Fibroblast of skin of back (primary cell): ENCODE measurements at regions not wholly inside any gene's neighbourhood (a gene's known extent, or its start where the extent isn't known, plus 50 kb on each side); places are given as distances from the start of the nearest gene placed in this dataset.

Experiments
- DNase-seq: peaks from one replicate; pipeline ENCODE4 v3.0.0-alpha.2; 2013

DNA sequence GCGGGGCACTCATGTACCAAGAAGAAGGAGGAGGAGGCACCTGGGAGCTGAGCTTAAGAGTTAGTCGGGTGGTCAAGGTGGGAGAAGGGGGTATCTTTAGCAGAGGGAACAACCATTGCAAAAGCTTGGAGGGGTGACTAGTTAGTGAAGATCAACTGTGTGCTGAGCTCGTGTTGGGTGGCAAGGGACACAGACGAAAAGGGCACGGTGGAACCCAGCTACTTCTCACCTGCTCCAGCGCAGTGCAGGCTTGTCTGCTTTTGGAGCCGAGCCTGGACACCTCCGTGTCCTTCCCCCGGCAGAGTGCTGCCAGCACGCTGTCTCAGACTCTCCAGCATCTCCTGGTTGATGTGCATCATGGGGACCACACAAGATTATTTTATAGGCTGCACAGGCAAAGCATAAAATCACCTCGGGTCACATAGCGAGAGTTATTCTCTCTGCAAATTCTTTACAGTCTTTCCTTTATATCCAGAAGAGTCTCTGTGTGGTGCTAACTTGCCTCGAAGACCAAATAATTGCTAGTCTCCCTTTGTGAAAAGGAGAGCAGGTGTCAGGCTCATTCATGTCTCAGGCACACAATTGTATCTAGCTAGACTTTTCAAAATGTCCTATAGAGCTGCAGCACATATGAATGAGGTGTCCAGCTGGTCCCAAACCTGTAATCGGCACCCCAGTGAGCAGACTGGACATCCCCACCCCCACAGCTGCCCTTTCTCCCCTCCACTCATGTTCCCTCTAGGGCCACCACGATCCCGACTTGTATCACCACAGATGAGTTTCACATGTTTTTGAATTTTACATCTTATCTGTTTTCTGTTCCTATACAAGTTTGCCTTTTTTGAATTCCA lies 123.4 kb downstream of the CEBPB start:
- DNase-seq = no peak

DNA sequence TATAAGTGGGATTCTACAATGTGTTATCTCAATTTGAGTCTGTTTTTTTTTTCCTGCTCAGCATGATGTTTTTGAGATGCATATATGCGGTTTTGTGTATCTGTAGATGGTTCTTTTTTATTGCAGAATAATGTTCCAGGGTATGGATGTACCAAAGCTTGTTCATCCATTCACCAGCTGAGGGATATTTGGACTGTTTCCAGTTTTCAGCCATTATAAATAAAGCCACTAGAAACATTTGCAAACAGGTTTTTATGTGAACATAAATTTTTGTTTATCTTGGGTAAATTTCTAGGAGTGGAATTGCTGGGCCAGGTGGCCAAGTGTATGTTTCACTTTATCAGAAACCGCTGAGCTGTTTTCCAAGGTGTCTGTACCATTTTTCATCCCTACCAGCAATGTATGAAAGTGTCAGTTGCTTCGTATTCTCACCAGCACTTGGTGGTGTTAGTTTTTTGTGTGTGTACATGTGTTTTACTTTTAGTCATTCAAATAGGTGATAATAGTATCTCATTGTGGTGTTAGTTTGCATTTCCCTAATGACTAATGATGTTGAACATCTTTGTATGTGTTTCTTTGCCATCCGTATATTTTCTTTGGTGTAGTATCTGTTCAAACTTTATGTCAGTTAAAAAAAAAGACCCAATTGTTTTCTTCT lies 124.2 kb downstream of the CEBPB start:
- no peak for DNase-seq

- no peak for DNase-seq
Measured at GRCh38 chr20:50315586-50316551, 125.2 kb downstream of the CEBPB start.

DNA sequence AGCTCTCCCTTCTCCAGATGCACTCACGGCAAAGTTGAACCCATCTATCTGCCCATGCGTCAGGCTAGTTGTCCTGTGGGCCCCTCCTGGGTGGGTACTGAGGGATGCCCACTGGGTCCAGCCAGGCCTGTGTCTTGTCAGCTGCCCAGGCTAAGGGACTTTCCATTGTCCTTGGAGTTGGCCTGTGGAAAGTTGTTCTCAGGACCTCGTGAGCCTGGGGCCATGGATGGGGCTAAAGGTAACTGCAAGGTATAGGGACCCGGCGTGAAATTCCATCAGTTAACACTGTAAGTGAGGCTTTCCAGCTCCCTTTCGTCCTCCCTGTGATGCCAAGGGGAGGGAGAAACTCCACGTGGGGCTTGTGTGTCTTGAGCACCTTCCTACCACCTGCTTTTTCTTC lies 126.5 kb downstream of the CEBPB start:
- DNase-seq = no peak

DNA sequence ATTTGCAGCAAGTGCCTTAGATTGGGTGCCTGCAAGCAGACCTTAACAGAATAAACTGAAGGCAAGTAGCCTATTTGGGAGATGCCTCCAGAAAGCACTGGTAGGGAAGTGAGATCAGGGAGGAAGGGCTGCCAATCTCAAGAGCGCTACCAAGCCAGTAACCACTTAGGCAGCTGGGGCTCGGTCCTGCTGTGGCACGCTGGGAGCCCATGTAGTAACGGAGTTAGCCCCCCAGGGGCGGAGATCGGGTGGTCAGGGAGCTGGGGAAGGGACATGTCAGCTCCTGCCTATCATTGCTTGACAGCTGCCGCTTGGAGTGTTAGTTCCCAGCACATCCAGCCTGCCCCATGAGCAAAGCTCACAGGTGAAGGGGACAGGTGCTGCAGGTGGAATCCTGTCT lies 127.0 kb downstream of the CEBPB start:
- no peak for DNase-seq

- no peak for DNase-seq
Measured at GRCh38 chr20:50318710-50319109, 128.1 kb downstream of the CEBPB start.

DNA sequence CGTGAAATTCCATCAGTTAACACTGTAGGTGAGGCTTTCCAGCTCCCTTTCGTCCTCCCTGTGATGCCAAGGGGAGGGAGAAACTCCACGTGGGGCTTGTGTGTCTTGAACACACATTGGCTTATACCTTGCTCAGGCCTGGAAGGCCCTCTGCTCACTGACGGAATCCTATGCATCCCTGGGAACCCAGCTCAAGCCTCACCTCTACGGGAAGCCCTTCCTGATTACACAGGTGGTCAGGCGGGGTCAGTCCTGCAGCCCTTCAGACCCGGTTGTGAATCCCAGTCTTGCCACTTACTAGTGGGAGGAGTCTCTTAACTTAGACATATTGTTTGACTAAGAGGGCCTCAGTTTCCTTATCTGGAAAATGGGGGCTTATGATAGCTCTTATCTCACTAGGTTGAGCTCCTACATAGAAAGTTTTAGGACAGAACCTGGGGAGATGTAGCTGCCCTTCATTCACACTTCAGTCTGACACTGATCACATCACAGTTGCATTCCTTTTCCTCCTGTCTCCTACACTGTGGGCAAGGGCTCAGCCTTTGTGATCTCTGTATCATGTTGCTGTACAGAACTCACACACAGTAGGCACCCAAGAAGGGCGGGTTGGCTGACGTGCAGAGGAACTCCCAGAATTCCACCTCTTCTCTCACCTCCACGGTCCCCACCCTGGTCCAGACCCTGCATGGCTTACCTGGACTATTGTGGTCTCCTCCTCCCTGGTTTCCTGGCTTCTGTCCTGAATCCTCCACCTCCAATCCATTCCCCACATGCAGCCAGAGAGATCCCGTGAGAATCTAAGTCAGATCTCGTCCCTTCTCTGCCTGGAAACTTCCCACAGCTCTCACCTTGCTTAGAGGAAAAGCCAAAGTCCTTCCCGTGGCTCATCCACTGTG lies 129.6 kb downstream of the CEBPB start:
- DNase-seq = no peak

GRCh38 chr20:50320901-50321796 lies 130.5 kb downstream of the CEBPB start:
- DNase-seq = peak; percentile 92

DNA sequence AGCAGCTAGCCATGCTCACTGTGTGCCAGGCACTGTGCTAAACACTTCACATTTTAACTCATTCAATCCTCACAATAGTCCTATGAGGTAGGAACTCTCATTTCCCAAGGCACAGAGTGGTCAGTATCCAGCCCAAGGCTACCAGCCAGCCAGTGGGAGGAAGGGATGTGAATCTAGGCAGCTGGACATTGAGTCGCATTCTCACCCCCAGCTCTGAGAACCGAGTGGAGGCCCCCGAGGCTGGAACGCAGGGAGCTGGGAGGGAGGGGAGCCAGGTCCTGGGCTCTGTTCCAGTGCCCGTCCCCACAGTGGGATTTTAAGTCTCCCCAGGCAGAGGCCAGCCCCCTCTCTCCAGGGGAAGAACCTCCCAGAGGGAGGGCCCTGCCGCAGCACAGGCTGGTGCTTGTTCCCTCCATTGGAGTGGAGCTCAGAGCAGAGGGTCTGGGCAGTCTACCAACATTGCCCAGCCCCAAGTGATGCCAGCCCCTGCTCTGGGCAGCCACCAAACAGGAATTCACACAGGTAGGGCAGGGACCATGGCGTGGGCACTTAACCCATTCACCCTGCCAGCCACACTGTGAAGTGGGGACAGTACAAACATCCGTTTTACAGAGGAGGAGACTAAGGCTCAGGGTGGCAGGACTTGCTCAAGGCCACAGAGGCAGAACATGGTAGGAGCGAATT lies 131.3 kb downstream of the CEBPB start:
- peak; percentile 61 for DNase-seq

DNA sequence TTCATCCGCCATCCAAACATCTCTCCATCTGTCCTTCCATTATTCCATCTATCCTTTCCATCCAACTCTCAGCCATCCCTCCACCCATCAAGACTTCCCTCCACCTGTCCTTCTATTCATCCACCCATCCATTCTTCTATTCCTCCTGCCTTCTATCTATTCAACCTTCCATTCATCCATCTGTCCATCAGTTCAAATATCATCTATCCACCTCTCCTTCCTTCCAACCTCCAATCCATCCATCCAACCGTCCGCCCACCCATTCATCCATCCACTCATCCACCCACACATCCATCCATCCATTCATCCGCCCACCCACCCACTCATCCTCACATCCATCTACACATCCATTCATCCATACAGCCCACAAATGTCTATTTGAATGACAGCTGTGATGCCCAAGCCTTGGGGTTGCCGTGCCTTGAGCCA lies 132.1 kb downstream of the CEBPB start:
- DNase-seq = no peak

GRCh38 chr20:50323209-50323608 lies 132.6 kb downstream of the CEBPB start:
- DNase-seq = peak; percentile 58

DNA sequence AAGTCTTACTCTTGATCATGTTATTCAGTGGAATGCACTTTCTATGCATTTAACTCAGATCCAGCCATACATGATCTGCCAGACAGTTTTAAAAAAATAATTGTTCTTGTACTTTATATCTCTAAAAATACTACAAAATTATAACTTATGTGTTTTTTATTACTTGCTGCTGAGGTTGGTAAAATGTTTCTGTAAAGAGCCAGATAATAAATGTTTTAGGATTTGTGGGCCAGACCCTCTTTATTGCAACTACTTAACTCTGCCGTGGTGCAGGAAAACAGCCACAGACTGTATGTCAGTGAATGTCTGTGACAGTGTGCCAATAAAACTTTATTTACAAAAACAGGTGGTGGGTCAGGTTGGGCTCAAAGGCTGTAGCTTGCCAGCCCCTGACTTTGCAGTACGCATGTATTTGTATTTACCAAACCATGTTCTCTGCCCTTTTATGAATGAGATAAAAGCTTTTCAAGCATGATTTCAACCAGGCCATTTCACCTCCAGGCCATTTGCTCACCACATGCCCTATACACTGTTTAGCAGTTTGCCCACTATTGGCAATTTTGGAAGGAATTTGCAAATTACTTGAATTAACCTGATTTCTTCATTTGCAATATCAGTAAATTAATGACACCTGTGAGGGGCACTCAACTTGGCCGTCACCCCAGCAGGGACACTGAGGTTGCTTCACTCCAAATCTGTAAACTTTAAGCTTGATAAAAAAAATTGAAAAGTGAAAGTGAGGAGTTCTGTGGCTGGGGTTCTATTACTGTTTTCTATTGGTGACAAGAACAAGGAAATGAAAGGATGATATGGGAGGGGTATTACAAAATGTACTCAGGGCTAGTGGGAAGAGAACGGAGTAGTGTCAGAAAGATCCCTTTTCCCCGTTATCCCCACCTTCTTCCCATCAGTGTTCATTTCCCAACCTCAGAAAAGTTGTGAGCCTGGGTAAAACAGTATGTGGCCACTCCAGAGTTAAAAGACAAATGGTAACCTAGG lies 133.4 kb downstream of the CEBPB start:
- no peak for DNase-seq

DNA sequence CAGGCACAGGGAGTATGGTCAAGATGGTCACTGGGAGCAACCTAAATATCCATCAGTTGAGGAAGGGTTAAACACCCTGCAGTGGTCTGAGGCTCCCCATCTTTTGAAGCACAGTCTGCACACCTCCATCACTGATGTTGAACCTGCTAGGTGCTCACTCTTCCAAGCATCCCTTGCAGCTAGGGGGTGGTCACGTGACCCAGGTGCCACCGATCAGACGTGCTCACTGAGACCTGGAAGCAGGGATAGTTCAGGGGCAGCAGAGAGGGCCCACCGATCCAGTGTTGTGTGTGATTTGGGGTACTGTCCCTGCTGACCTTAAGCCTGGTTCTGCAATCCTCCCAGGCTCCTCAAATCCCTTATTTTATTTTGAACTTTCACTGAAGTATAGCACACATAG lies 134.6 kb downstream of the CEBPB start:
- no peak for DNase-seq

DNA sequence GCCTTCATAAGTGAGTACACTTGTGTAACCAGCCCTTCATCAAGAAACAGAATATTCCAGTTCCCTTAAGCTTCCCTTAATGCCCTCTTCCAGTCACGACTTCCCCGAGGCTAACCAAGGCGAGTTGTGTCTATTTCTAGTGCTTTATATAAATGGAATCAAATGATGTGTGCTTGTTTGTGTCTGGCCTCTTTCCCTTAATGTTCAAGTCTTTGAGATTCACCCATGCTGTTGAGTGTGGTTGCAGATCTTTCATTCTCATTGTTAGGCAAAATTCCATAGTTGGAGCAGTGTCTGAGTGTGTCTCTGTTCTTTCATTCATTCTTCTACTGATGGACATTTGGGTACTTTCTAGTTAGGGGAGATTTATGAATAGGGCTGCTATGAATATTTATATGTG lies 135.0 kb downstream of the CEBPB start:
- no peak for DNase-seq

- DNase-seq = no peak
Measured at GRCh38 chr20:50327666-50328065, 137.0 kb downstream of the CEBPB start.

DNA sequence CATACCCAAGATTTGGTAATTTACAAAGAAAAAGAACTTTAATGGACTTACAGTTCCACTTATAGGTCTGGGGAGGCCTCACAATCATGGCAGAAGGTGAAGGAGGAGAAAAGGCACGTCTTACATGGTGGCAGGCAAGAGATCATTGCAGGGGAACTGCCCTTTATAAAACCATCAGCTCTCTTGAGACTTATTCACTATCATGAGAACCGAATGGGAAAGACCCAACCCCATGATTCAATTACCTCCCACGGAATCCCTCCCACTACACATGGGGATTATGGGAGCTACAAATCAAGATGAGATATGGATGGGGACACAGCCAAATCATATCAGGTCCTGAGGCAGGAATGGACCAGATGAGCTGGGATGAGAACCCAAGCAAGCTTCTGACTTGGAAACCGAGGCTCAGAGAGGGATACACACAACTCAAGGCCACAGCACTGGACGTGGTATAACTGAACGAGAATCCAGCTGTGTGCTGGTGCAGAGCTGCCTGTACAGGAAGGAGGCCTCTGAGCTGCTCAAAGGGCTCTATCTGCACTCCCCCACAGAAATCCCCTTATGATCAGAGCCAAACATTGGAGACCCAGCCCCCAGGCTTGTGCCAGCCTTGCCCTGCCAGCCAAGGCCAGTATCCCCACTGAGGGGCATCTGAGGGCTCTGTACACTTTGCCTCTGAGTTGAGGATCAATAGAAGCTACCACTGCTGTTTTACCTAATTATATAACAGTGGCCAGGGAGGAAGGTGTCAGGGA lies 137.8 kb downstream of the CEBPB start:
- DNase-seq = no peak

DNA sequence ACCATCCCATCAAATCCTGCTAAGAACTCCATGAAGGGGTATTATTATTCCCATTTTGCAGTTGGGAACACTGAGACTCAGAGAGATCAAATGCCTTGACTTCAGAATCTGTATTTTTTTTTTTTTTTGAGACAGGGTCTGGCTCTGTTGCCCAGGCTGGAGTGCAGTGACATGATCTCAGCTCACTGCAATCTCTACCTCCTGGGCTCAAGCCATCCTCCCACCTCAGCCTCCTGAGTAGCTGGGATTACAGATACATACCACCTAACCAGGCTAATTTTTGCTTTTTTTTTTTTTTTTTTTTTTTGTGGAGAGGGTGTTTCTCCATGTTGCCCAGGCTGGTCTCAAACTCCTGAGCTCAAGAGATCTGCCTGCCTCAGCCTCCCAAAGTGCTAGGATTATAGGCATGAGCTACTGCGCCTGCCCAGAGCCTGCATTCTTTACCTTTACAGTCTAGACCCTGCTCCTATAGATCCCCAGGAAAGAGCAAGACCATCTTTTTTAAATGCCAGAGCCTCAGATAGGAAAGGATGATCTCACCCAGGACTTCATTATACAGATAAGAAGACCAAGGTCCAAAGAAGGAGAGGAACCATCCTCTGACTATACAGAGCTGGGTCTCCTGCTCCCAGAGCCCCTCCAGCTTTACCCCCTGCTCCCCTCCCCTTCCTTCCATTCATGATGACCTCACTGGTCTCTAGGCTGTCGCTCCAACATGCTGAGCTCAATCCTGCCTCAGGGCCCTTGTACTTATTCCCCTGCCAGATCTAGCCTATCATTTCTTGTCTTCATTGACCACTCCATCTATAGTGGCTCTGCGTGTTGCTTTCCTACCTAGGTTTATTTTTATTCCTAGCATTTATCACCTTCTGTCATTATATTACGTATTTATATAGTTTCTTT lies 138.6 kb downstream of the CEBPB start:
- no peak for DNase-seq
